ENCODE measurements at regions not wholly inside any gene's neighbourhood (a gene's known extent, or its start where the extent isn't known, plus 50 kb on each side); places are given as distances from the start of the nearest gene placed in this dataset.

DNA sequence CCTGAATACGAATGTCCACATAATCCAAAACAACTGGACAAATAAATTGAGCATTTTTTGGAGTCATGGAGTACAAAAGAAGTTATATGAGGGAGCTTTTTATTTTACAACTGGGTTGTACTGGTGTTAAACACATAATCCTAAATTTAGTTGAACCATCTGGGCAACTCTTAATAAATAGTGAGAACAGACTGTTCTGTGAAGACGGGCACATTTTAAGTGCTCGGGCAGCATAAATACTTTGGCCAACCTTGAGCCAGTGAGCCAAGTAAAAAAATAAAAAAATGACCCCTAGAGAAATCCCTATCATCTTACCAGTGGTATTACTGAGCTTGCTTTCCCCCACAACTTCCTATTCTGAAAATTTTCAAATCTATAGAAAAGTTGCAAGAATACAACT lies 50.9 kb upstream of the PSME4 start:
- no peak for TF ChIP-seq HOXA7 (CRISPR knock-in tag; IDR thresholded peaks at IDR 0.05; ENCODE audit: borderline replicate concordance)
- TF ChIP-seq, protein P1, sequence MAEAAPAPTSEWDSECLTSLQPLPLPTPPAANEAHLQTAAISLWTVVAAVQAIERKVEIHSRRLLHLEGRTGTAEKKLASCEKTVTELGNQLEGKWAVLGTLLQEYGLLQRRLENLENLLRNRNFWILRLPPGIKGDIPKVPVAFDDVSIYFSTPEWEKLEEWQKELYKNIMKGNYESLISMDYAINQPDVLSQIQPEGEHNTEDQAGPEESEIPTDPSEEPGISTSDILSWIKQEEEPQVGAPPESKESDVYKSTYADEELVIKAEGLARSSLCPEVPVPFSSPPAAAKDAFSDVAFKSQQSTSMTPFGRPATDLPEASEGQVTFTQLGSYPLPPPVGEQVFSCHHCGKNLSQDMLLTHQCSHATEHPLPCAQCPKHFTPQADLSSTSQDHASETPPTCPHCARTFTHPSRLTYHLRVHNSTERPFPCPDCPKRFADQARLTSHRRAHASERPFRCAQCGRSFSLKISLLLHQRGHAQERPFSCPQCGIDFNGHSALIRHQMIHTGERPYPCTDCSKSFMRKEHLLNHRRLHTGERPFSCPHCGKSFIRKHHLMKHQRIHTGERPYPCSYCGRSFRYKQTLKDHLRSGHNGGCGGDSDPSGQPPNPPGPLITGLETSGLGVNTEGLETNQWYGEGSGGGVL (tag by site-specific recombination; IDR thresholded peaks at IDR 0.05): no peak
- TF ChIP-seq KLF9 (tag by site-specific recombination; IDR thresholded peaks at IDR 0.05; ENCODE audit: low read depth): no peak
- no peak for TF ChIP-seq ZNF311 (tag by site-specific recombination; IDR thresholded peaks at IDR 0.05; ENCODE audit: borderline replicate concordance)

Data from HEK293 (cell line).